Activated CD4-positive, alpha-beta T cell treated with anti-CD3 and anti-CD28 coated beads, Interleukin-2, amount 10 ng/mL, durations not matched to agents 7 days and 5 days (primary cell): ENCODE measurements at regions not wholly inside any gene's neighbourhood (a gene's known extent, or its start where the extent isn't known, plus 50 kb on each side); places are given as distances from the start of the nearest gene placed in this dataset.
"Not testable (repeated sequence)": the region's sequence is repeated elsewhere in the genome, so short reads cannot be mapped to it uniquely, and the experiment has no call there.

Experiments used
- CTCF ChIA-PET: fragments of 350-600 bp; sonication (Branson Sonifier 250); formaldehyde crosslinking; loops from one replicate; lab custom pipeline; 2021; ENCODE audit warnings: antibody characterized with exemption; lab: Charles Lee
- POLR2A ChIA-PET: fragments of 350-600 bp; sonication (Branson Sonifier 250); formaldehyde crosslinking; loops from one replicate; lab custom pipeline; 2021; ENCODE audit warnings: antibody characterized with exemption; lab: Charles Lee
- DNase-seq: peaks from one replicate; pipeline ENCODE4 v3.0.0-alpha.2; 2020
- H3K27ac Mint-ChIP-seq: one replicate; pipeline ENCODE4 v1.8.0; 2021; ENCODE audit warnings: mild to moderate bottlenecking, moderate library complexity, mixed read lengths
- H3K27me3 Mint-ChIP-seq: one replicate; pipeline ENCODE4 v1.8.0; 2021; ENCODE audit warnings: mixed read lengths
- H3K36me3 Mint-ChIP-seq: one replicate; pipeline ENCODE4 v1.8.0; 2021; ENCODE audit warnings: low read depth, mixed read lengths
- H3K4me1 Mint-ChIP-seq: one replicate; pipeline ENCODE4 v1.8.0; 2021; ENCODE audit warnings: mixed read lengths
- H3K4me3 Mint-ChIP-seq: one replicate; pipeline ENCODE4 v1.8.0; 2021; ENCODE audit warnings: mild to moderate bottlenecking, moderate library complexity, mixed read lengths
- H3K9me3 Mint-ChIP-seq: one replicate; pipeline ENCODE4 v1.8.0; 2021; ENCODE audit warnings: mixed read lengths

- H3K27me3 Mint-ChIP-seq: no peaks in the 10 kb centered on the region
- no peaks in the 10 kb centered on the region for H3K36me3 Mint-ChIP-seq
- H3K9me3 Mint-ChIP-seq: no peaks in the 10 kb centered on the region
- H3K4me1 Mint-ChIP-seq: no peaks in the 10 kb centered on the region
- POLR2A ChIA-PET: no interaction called here
- H3K4me3 Mint-ChIP-seq: no peak overlapping the region
- no peak overlapping the region for H3K27ac Mint-ChIP-seq
- no peak for DNase-seq
- CTCF ChIA-PET: no interaction called here
Observed at GRCh38 chr3:81989274-81989673, 227.8 kb upstream of the GBE1 start.

- H3K27ac Mint-ChIP-seq, CTCF ChIA-PET, H3K36me3 Mint-ChIP-seq, H3K27me3 Mint-ChIP-seq, H3K4me3 Mint-ChIP-seq, H3K4me1 Mint-ChIP-seq, POLR2A ChIA-PET, H3K9me3 Mint-ChIP-seq, DNase-seq: not testable (repeated sequence)
Observed at GRCh38 chr3:81987412-81987811, 226.0 kb upstream of the GBE1 start.

GRCh38 chr3:81985996-81986723 lies 224.7 kb upstream of the GBE1 start:
- DNase-seq: no peak
- POLR2A ChIA-PET: no interaction called here
- Mint-ChIP-seq H3K9me3 (no peaks in the 10 kb centered on the region), H3K4me3 (no peak overlapping the region), H3K36me3 (no peaks in the 10 kb centered on the region), H3K27me3 (no peaks in the 10 kb centered on the region), H3K27ac (no peak overlapping the region), H3K4me1 (no peaks in the 10 kb centered on the region)
- CTCF ChIA-PET: interaction anchor here (0.6 kb wide), 1 partner anchor 63 kb away, joined by 3 read pairs; no protein-coding TSS in a partner anchor

GRCh38 chr3:81983382-81983781 lies 221.9 kb upstream of the GBE1 start:
- Mint-ChIP-seq H3K4me3 (no peak overlapping the region), H3K9me3 (no peaks in the 10 kb centered on the region), H3K27ac (no peak overlapping the region), H3K27me3 (no peaks in the 10 kb centered on the region), H3K4me1 (no peaks in the 10 kb centered on the region), H3K36me3 (no peaks in the 10 kb centered on the region)
- DNase-seq: no peak
- ChIA-PET CTCF (no interaction called here), POLR2A (no interaction called here)

GRCh38 chr3:81980596-81981494 lies 219.4 kb upstream of the GBE1 start:
- ChIA-PET POLR2A (no interaction called here), CTCF (no interaction called here)
- Mint-ChIP-seq H3K4me1 (no peaks in the 10 kb centered on the region), H3K27me3 (no peaks in the 10 kb centered on the region), H3K27ac (no peak overlapping the region), H3K36me3 (no peaks in the 10 kb centered on the region), H3K9me3 (no peaks in the 10 kb centered on the region), H3K4me3 (no peak overlapping the region)
- no peak for DNase-seq

- no peaks in the 10 kb centered on the region for H3K9me3 Mint-ChIP-seq
- peaks cover 3% of the 10 kb centered on the region for H3K27me3 Mint-ChIP-seq
- H3K4me3 Mint-ChIP-seq: no peak overlapping the region
- CTCF ChIA-PET: no interaction called here
- no peak for DNase-seq
- no peaks in the 10 kb centered on the region for H3K4me1 Mint-ChIP-seq
- H3K36me3 Mint-ChIP-seq: no peaks in the 10 kb centered on the region
- H3K27ac Mint-ChIP-seq: no peak overlapping the region
- POLR2A ChIA-PET: no interaction called here
Observed at GRCh38 chr3:81974751-81975150, 213.3 kb upstream of the GBE1 start.

GRCh38 chr3:81968658-81969057 lies 207.2 kb upstream of the GBE1 start:
- no peak overlapping the region for H3K4me3 Mint-ChIP-seq
- no peak for DNase-seq
- ChIA-PET CTCF (interaction anchor here (1.0 kb wide), 1 partner anchor 24 kb away, joined by 4 read pairs; no protein-coding TSS in a partner anchor), POLR2A (no interaction called here)
- no peaks in the 10 kb centered on the region for H3K9me3 Mint-ChIP-seq
- no peaks in the 10 kb centered on the region for H3K36me3 Mint-ChIP-seq
- H3K27me3 Mint-ChIP-seq: peaks cover 3% of the 10 kb centered on the region
- H3K4me1 Mint-ChIP-seq: no peaks in the 10 kb centered on the region
- H3K27ac Mint-ChIP-seq: no peak overlapping the region

- CTCF ChIA-PET: interaction anchor here (0.6 kb wide), 1 partner anchor 23 kb away, joined by 3 read pairs; no protein-coding TSS in a partner anchor
- POLR2A ChIA-PET: no interaction called here
- no peaks in the 10 kb centered on the region for H3K4me1 Mint-ChIP-seq
- no peak for DNase-seq
- no peak overlapping the region for H3K4me3 Mint-ChIP-seq
- no peak overlapping the region for H3K27ac Mint-ChIP-seq
- no peaks in the 10 kb centered on the region for H3K9me3 Mint-ChIP-seq
- peaks cover 3% of the 10 kb centered on the region for H3K27me3 Mint-ChIP-seq
- no peaks in the 10 kb centered on the region for H3K36me3 Mint-ChIP-seq
Observed at GRCh38 chr3:81967393-81967792, 205.9 kb upstream of the GBE1 start.

- ChIA-PET POLR2A (no interaction called here), CTCF (no interaction called here)
- no peak for DNase-seq
- H3K4me1 Mint-ChIP-seq: no peaks in the 10 kb centered on the region
- no peak overlapping the region for H3K27ac Mint-ChIP-seq
- no peaks in the 10 kb centered on the region for H3K27me3 Mint-ChIP-seq
- H3K9me3 Mint-ChIP-seq: no peaks in the 10 kb centered on the region
- no peak overlapping the region for H3K4me3 Mint-ChIP-seq
- no peaks in the 10 kb centered on the region for H3K36me3 Mint-ChIP-seq
Observed at GRCh38 chr3:81965696-81966095, 204.3 kb upstream of the GBE1 start.

GRCh38 chr3:81962396-81962795 lies 201.0 kb upstream of the GBE1 start:
- CTCF ChIA-PET: no interaction called here

GRCh38 chr3:81958972-81959640 lies 197.7 kb upstream of the GBE1 start:
- DNase-seq: no peak
- no peaks in the 10 kb centered on the region for H3K9me3 Mint-ChIP-seq
- ChIA-PET POLR2A (no interaction called here), CTCF (no interaction called here)
- H3K4me1 Mint-ChIP-seq: no peaks in the 10 kb centered on the region
- H3K4me3 Mint-ChIP-seq: no peak overlapping the region
- H3K27me3 Mint-ChIP-seq: no peaks in the 10 kb centered on the region
- no peaks in the 10 kb centered on the region for H3K36me3 Mint-ChIP-seq
- no peak overlapping the region for H3K27ac Mint-ChIP-seq

More at GRCh38 chr3:81962396-81962795, 201.0 kb upstream of the GBE1 start:
- H3K27ac Mint-ChIP-seq: no peak overlapping the region
- no peaks in the 10 kb centered on the region for H3K4me1 Mint-ChIP-seq
- POLR2A ChIA-PET: no interaction called here
- no peaks in the 10 kb centered on the region for H3K27me3 Mint-ChIP-seq
- no peak for DNase-seq
- no peaks in the 10 kb centered on the region for H3K9me3 Mint-ChIP-seq
- no peaks in the 10 kb centered on the region for H3K36me3 Mint-ChIP-seq
- H3K4me3 Mint-ChIP-seq: no peak overlapping the region

- ChIA-PET POLR2A (no interaction called here), CTCF (no interaction called here)
- Mint-ChIP-seq H3K4me3 (no peak overlapping the region), H3K4me1 (no peaks in the 10 kb centered on the region), H3K27ac (no peak overlapping the region), H3K27me3 (no peaks in the 10 kb centered on the region), H3K36me3 (no peaks in the 10 kb centered on the region), H3K9me3 (no peaks in the 10 kb centered on the region)
- DNase-seq: no peak
Observed at GRCh38 chr3:81955878-81956277, 194.4 kb upstream of the GBE1 start.

- Mint-ChIP-seq H3K36me3 (no peaks in the 10 kb centered on the region), H3K9me3 (no peaks in the 10 kb centered on the region), H3K27ac (no peak overlapping the region), H3K4me1 (no peaks in the 10 kb centered on the region), H3K27me3 (no peaks in the 10 kb centered on the region), H3K4me3 (no peak overlapping the region)
- DNase-seq: no peak
- POLR2A ChIA-PET: no interaction called here
- CTCF ChIA-PET: no interaction called here
Observed at GRCh38 chr3:81953111-81953510, 191.7 kb upstream of the GBE1 start.
